Activated CD4-positive, alpha-beta T cell treated with anti-CD3 and anti-CD28 coated beads for 36 hours (primary cell): ENCODE measurements at regions not wholly inside any gene's neighbourhood (a gene's known extent, or its start where the extent isn't known, plus 50 kb on each side); places are given as distances from the start of the nearest gene placed in this dataset.
"Not testable (repeated sequence)": the region's sequence is repeated elsewhere in the genome, so short reads cannot be mapped to it uniquely, and the experiment has no call there.

Experiments
- ATAC-seq: fragments of 200-7000 bp; cut with Tn5 transposase; one replicate; pipeline ENCODE4 v1.10.0; 2021; ENCODE audit warnings: mild to moderate bottlenecking, moderate library complexity
- CTCF ChIA-PET: fragments of 350-600 bp; sonication (Branson Sonifier 250); formaldehyde crosslinking; loops from one replicate; lab custom pipeline; 2021; ENCODE audit warnings: antibody characterized with exemption; lab: Charles Lee
- POLR2A ChIA-PET: fragments of 350-600 bp; sonication (Branson Sonifier 250); formaldehyde crosslinking; loops from one replicate; lab custom pipeline; 2021; ENCODE audit warnings: antibody characterized with exemption, inconsistent platforms; lab: Charles Lee
- DNase-seq: peaks from one replicate; pipeline ENCODE4 v3.0.0-alpha.2; 2020
- H3K27ac Mint-ChIP-seq: one replicate; pipeline ENCODE4 v1.8.0; 2021; ENCODE audit warnings: mixed read lengths
- H3K27me3 Mint-ChIP-seq: one replicate; pipeline ENCODE4 v1.8.0; 2021; ENCODE audit warnings: mixed read lengths
- H3K36me3 Mint-ChIP-seq: one replicate; pipeline ENCODE4 v1.8.0; 2021; ENCODE audit warnings: low read depth, mixed read lengths
- H3K4me1 Mint-ChIP-seq: one replicate; pipeline ENCODE4 v1.8.0; 2021; ENCODE audit warnings: mixed read lengths
- H3K4me3 Mint-ChIP-seq: one replicate; pipeline ENCODE4 v1.8.0; 2021; ENCODE audit warnings: mild to moderate bottlenecking, moderate library complexity, mixed read lengths
- H3K9me3 Mint-ChIP-seq: one replicate; pipeline ENCODE4 v1.8.0; 2021; ENCODE audit warnings: low read depth, mixed read lengths
- intact Hi-C, 2 experiments: fragments of 100-400 bp; cut with DNase I in 1 of 2; cut with micrococcal nuclease in 1 of 2; formaldehyde crosslinking; loops; one replicate each; pipeline versions ENCODE4 v1.14.2 to v1.15.1; 2022 to 2024; cut with DNase I, micrococcal nuclease

DNA sequence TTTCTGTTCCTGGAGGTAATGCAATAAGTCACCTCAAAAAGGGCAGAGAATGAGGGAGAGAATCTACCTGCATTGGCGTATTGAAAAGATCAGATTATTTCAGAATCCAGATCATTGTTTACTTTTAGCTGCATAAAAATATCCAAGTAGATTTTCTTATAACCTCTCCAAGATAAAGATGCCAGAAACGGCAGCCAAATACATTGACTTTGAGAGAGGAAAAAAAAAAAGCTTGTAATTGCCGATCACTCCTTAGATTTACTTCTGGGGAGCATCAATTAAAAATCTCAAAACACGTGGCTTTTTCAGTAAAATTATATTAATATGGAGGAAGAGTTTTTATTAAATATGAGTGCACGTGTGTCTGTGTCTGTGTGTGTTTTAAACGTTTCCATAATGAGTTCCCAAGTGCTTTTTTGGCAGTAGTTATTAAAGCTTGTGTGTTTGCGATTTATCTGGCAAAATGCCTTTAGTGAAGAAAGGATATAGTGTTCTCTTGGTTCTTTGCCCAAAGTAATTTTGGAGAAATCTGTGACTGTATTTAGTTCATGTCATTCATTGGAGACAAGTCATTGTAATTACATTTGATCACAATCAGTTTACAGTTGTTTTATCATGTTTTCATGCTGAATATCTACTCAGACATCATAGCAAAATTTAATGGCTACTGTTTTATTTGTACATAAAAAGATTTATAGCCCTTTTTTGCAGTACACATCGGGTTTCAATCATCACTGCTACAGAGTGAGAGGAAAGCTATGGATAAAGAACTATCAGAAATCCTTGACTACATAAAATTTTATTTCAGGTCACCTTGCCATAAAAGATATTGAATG, 176.1 kb downstream of the TM9SF2 start:
- Mint-ChIP-seq H3K9me3 (no peaks in the 10 kb centered on the region), H3K27ac (no peak overlapping the region), H3K4me3 (no peak overlapping the region), H3K27me3 (no peaks in the 10 kb centered on the region), H3K4me1 (peaks cover 4% of the 10 kb centered on the region), H3K36me3 (no peaks in the 10 kb centered on the region)
- ATAC-seq, result no peak
- DNase-seq, result no peak
- CTCF ChIA-PET, result interaction anchor here (0.8 kb wide), 1 partner anchor 21 kb away, joined by 3 read pairs; no protein-coding TSS in a partner anchor
- POLR2A ChIA-PET, result no interaction called here
- intact Hi-C loops, result no loop called here

DNA sequence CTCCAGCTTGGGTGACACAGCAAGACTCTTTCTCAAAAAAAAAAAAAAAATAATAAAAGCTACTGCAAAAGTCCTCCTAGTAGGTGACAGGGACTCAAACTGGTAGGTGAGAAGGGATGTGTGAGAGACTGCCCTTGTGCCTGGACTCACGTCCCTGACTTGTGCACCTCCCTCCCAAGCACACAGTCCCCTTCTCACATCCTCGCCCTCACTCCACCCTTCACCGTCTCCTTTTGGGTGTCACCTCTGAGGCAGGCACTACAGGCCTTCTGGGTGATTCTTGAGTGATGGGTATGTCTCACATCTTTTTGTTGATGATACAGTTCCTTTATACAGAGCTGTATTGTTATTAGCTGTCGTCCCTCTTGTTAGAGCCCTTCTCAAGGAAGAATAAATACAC, 170.5 kb downstream of the TM9SF2 start:
- no peak for DNase-seq
- Mint-ChIP-seq H3K36me3 (no peaks in the 10 kb centered on the region), H3K27me3 (no peaks in the 10 kb centered on the region), H3K4me1 (no peaks in the 10 kb centered on the region), H3K9me3 (no peaks in the 10 kb centered on the region), H3K4me3 (no peak overlapping the region), H3K27ac (no peak overlapping the region)
- POLR2A ChIA-PET, result interaction anchor here (0.7 kb wide), 2 partner anchors 217 to 423 kb away, joined by 3 read pairs; no protein-coding TSS in a partner anchor
- intact Hi-C loops, result no loop called here
- no peak for ATAC-seq
- CTCF ChIA-PET, result interaction anchor here (0.5 to 2.0 kb wide), 2 partner anchors 15 to 19 kb away, joined by 3 to 7 read pairs; no protein-coding TSS in a partner anchor

DNA sequence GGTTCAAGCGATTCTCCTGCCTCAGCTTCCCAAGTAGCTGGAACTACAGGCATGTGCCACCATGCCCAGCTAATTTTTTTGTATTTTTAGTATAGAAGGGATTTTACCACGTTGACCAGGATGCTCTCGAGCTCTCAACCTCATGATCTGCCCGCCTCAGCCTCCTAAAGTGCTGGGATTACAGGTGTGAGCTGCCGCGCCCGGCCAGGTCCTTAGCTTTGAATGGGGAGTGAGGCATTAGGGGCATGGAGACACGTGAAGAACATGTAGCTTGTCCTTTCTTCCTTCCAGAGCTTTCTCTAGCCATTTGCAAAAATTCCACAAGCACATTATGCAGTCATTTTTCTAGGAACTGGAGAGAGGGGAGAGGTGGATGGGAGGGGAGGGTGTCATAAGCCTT, 167.8 kb downstream of the TM9SF2 start:
- H3K4me1 Mint-ChIP-seq, H3K27me3 Mint-ChIP-seq, H3K36me3 Mint-ChIP-seq, intact Hi-C loops, H3K27ac Mint-ChIP-seq, ATAC-seq, H3K4me3 Mint-ChIP-seq, H3K9me3 Mint-ChIP-seq, DNase-seq: not testable (repeated sequence)
- CTCF ChIA-PET, result interaction anchor here (1.0 to 2.6 kb wide), 5 partner anchors 9 to 76 kb away, joined by 3 to 13 read pairs (median 4); no protein-coding TSS in a partner anchor
- POLR2A ChIA-PET, result interaction anchor here (1.0 kb wide), 1 partner anchor 137 kb away, joined by 3 read pairs; no protein-coding TSS in a partner anchor

DNA sequence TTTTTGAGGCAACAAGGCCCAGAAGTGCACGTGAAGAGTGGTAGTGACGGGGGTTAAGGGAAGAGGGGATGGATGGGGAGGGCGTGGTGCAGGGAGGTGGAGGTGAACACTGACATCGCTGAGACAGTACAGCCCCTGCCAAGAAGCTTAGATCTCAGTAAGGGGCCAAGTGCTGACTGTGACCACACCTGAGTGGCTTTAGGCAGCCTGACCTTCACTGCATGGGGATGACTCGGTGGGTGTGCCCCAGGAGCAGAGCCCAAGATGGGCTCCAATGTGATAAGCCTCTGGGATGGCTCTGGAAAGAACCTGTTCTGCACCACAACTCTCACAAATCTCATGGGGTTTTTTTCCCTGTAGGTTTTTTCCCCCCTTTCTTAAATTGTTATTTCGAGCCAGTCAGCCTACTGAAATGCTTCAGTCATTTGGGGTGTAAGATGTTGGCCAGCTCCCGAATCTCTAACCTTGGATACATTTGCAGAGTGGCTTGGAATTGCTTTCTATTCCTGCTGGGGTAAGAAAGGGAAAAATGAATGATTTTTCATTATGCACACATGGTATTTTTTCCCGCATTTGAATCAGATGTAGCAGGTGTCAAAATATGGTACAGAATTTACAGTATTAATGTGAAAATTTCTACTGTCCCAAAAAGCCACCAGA, 165.0 kb downstream of the TM9SF2 start:
- ChIA-PET POLR2A (interaction anchor here (0.5 kb wide), 1 partner anchor 152 kb away, joined by 4 read pairs; no protein-coding TSS in a partner anchor), CTCF (interaction anchor here (0.8 to 2.1 kb wide), 2 partner anchors 10 to 64 kb away, joined by 5 read pairs; no protein-coding TSS in a partner anchor)
- Mint-ChIP-seq H3K9me3 (no peaks in the 10 kb centered on the region), H3K4me1 (no peaks in the 10 kb centered on the region), H3K27ac (no peak overlapping the region), H3K36me3 (no peaks in the 10 kb centered on the region), H3K4me3 (no peak overlapping the region), H3K27me3 (no peaks in the 10 kb centered on the region)
- ATAC-seq (no peak), DNase-seq (no peak)
- intact Hi-C loops, result no loop called here

DNA sequence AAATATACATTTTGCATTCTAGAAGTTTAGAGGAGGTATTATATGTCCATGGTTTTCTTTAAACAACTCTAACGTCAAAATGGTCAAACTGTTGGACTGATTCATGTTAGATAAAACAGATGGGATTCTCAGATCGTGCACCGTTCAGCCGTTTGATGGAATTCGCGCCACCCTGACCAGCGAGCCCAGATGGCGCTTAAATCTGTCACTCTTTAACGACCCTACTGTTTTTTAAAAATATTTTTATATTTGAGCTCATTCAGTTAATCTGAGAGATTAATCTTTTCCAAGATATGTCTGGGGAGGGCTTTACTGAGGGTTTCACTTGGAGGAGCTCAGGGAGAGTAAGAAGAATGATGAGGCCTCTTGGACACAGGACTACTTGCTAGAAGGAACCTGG, 164.4 kb downstream of the TM9SF2 start:
- ChIA-PET CTCF (interaction anchor here (2.1 kb wide), 1 partner anchor 9 kb away, joined by 5 read pairs; no protein-coding TSS in a partner anchor), POLR2A (interaction anchor here (0.5 kb wide), 1 partner anchor 153 kb away, joined by 4 read pairs; no protein-coding TSS in a partner anchor)
- no peak for ATAC-seq
- DNase-seq, result no peak
- intact Hi-C loops, result no loop called here
- no peaks in the 10 kb centered on the region for H3K4me1 Mint-ChIP-seq
- H3K27ac Mint-ChIP-seq, result no peak overlapping the region
- no peaks in the 10 kb centered on the region for H3K36me3 Mint-ChIP-seq
- H3K27me3 Mint-ChIP-seq, result no peaks in the 10 kb centered on the region
- no peaks in the 10 kb centered on the region for H3K9me3 Mint-ChIP-seq
- H3K4me3 Mint-ChIP-seq, result no peak overlapping the region

DNA sequence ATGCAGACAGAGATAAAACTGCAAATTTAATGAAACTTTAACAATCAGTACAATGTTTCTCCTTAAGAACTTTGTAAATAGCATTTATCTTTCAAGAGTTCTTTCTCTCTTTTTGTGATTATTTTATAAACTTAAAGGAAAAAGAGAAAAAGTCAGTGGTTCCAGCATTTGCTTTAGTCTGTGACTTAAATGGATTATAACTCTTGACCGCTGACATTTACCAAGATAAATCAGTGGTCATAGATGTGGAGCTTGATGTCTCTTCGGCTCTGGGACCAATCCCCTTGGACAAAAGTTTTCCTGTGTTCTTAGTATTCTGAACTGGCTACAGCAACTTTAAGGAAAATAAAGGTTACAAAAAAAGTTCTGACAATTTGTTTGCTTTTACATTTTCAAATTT, 162.6 kb downstream of the TM9SF2 start:
- Mint-ChIP-seq H3K27ac (no peak overlapping the region), H3K27me3 (no peaks in the 10 kb centered on the region), H3K9me3 (no peaks in the 10 kb centered on the region), H3K4me3 (no peak overlapping the region), H3K4me1 (peaks cover 13% of the 10 kb centered on the region), H3K36me3 (no peaks in the 10 kb centered on the region)
- DNase-seq (no peak), ATAC-seq (no peak)
- ChIA-PET CTCF (interaction anchor here (1.1 kb wide), 1 partner anchor 19 kb away, joined by 3 read pairs; no protein-coding TSS in a partner anchor), POLR2A (no interaction called here)
- intact Hi-C loops, result no loop called here

DNA sequence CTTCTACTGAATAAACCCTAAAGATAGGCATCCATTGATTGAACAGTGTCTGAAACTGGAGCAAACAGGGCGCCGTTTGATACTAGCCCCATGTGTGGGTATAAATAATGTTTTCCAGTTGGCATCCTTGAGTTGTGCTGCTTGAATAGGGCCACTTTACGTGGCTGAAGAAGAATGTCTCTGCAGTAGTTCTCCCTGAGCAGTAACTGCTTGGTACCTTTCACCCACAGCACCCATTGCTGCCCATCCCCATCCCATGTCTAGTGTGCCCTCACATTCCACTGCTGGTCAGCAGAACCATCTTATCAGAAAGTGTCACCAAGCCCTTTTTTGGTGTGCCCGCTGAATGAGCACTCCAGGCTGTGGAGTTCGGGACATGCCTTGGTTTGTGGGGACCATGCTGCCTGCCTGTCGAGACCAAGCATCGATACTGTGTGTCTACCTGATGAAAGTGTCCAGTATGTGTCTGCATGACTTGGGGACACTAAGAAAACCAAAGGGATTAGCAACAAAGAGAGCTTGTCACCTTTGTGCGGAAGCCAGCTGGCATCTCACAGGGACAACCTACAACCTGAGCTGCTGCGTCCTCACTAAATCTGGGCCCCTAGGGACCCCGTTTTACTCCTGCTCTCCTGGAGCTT, 162.0 kb downstream of the TM9SF2 start:
- ChIA-PET POLR2A (no interaction called here), CTCF (interaction anchor here (1.1 kb wide), 1 partner anchor 19 kb away, joined by 3 read pairs; no protein-coding TSS in a partner anchor)
- DNase-seq, result no peak
- Mint-ChIP-seq H3K4me3 (no peak overlapping the region), H3K27me3 (no peaks in the 10 kb centered on the region), H3K27ac (no peak overlapping the region), H3K4me1 (peaks cover 17% of the 10 kb centered on the region), H3K9me3 (no peaks in the 10 kb centered on the region), H3K36me3 (no peaks in the 10 kb centered on the region)
- ATAC-seq, result no peak
- intact Hi-C loops, result no loop called here

DNA sequence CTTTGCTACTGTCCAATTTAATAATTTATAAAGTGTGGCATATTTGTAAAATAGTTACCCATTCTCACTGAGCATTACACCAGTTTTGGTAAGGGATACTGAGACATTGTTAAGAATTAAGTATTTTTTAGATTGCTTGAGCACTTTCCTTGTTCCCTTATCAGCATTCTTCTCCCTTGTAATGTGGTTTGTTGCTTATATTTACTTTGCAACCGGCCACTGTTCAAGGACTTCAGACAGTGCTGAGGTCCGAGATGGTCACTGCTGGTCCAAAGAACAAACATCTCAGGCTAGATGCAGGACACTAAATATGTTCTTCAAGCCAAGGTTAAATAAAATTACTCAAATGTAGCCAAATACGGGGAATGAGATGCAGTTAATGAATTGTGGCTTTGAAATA, 161.4 kb downstream of the TM9SF2 start:
- no peaks in the 10 kb centered on the region for H3K36me3 Mint-ChIP-seq
- no peak for DNase-seq
- no peak overlapping the region for H3K27ac Mint-ChIP-seq
- intact Hi-C loops, result no loop called here
- no peaks in the 10 kb centered on the region for H3K27me3 Mint-ChIP-seq
- peaks cover 23% of the 10 kb centered on the region for H3K4me1 Mint-ChIP-seq
- H3K4me3 Mint-ChIP-seq, result no peak overlapping the region
- no peaks in the 10 kb centered on the region for H3K9me3 Mint-ChIP-seq
- ATAC-seq, result no peak
- POLR2A ChIA-PET, result no interaction called here
- CTCF ChIA-PET, result interaction anchor here (1.0 kb wide), 1 partner anchor 571 kb away, joined by 3 read pairs; no protein-coding TSS in a partner anchor

DNA sequence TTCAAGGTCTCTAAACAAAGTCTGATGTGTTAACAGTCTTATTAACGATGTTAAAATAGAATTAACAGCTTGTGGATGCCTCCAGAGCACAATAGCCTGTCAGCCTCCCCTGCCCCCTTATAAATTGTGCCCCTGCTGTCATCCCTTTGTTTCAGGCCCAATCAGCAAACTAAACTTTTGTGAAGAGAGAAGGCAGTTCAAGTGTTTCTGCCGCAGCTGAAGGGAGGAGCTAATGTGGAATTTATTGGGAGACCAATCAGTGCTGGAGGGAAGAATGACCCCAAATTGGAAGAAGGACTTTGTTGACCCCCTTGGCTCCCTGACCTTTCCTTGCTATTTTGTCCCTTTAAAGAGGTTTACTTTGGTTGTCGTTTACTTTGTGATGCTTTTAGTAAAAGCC, 160.5 kb downstream of the TM9SF2 start:
- Mint-ChIP-seq H3K27me3 (no peaks in the 10 kb centered on the region), H3K27ac (no peak overlapping the region), H3K9me3 (no peaks in the 10 kb centered on the region), H3K4me3 (no peak overlapping the region), H3K4me1 (peaks cover 32% of the 10 kb centered on the region), H3K36me3 (no peaks in the 10 kb centered on the region)
- ChIA-PET POLR2A (no interaction called here), CTCF (interaction anchor here (0.6 to 1.0 kb wide), 2 partner anchors 570 to 572 kb away, joined by 3 read pairs; no protein-coding TSS in a partner anchor)
- no peak for ATAC-seq
- intact Hi-C loops, result no loop called here
- DNase-seq, result no peak

DNA sequence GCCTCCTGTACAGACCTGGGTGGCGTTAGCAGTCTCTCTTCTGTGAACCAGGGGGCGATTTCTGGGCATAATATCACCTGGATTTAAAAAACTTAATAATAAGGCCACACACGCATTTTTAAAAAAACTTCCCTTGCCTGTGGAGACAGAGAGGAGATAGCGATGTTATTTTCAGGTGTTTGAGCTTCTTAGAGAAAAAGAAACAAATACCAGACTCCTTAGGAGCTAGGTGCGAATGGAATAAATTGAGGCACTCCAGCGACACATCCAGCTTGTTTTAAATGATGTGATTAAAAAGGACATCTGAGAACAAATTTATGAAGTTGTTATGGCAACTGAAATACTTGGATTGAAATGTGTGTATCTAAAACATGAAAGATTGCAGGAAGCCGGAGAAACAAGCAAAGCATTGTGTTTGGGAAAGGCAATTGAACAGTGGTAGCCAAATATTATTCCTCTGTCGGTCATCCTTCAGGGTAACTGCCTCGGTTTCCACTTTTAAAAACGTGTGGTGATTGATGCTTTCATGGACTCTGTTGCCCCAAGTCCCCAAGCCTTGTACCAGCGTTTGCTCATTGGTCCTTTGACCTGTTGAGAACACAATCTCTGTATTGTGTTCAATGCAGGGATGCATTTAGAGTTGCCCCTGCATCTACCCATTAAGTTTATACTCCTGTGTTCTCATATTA, 158.7 kb downstream of the TM9SF2 start:
- ChIA-PET CTCF (interaction anchor here (0.6 to 1.9 kb wide), 2 partner anchors 10 to 256 kb away, joined by 3 to 6 read pairs; no protein-coding TSS in a partner anchor), POLR2A (no interaction called here)
- H3K9me3 Mint-ChIP-seq, result no peaks in the 10 kb centered on the region
- no peak for ATAC-seq
- no peaks in the 10 kb centered on the region for H3K36me3 Mint-ChIP-seq
- DNase-seq, result no peak
- no peaks in the 10 kb centered on the region for H3K27me3 Mint-ChIP-seq
- no peak overlapping the region for H3K4me3 Mint-ChIP-seq
- intact Hi-C loops, result loop anchor here (5.0 to 10.0 kb wide), 9 partner anchors 202 to 1465 kb away; partner anchors contain the start of genes GGACT (in 1 of the 2) and ZIC2 (in 1 of the 2)
- no peak overlapping the region for H3K27ac Mint-ChIP-seq
- peaks cover 49% of the 10 kb centered on the region for H3K4me1 Mint-ChIP-seq
